ENCODE measurements at regions not wholly inside any gene's neighbourhood (a gene's known extent, or its start where the extent isn't known, plus 50 kb on each side); places are given as distances from the start of the nearest gene placed in this dataset.

- no peak for TF ChIP-seq POLR2A (IDR thresholded peaks at IDR 0.05; ENCODE audit: extremely low read depth, insufficient read length)
- TF ChIP-seq CTCF (IDR thresholded peaks at IDR 0.05; ENCODE audit: low read depth, low read length) = no peak
- no peak for TF ChIP-seq MAX (IDR thresholded peaks at IDR 0.05; ENCODE audit: low read depth, low read length)
- no peak for TF ChIP-seq MYC (IDR thresholded peaks at IDR 0.05; ENCODE audit: low read depth, low read length)
- no peak overlapping the region for H3K4me3 ChIP-seq (ENCODE audit: low read depth, low read length)
- DNase-seq (ENCODE audit: low read depth) = no peak
These were observed 567.6 kb downstream of the KCNJ3 start for GRCh38 chr2:155266109-155266508.

- DNase-seq (ENCODE audit: low read depth) = no peak
- no peak for TF ChIP-seq POLR2A (IDR thresholded peaks at IDR 0.05; ENCODE audit: extremely low read depth, insufficient read length)
- no peak for TF ChIP-seq MAX (IDR thresholded peaks at IDR 0.05; ENCODE audit: low read depth, low read length)
- no peak for TF ChIP-seq CTCF (IDR thresholded peaks at IDR 0.05; ENCODE audit: low read depth, low read length)
- TF ChIP-seq MYC (IDR thresholded peaks at IDR 0.05; ENCODE audit: low read depth, low read length) = no peak
These were observed 558.3 kb downstream of the KCNJ3 start for GRCh38 chr2:155256803-155257202.

GRCh38 chr2:155250800-155251199 lies 552.3 kb downstream of the KCNJ3 start:
- TF ChIP-seq CTCF (IDR thresholded peaks at IDR 0.05; ENCODE audit: low read depth, low read length) = peak; percentile 34
- no peak for TF ChIP-seq MAX (IDR thresholded peaks at IDR 0.05; ENCODE audit: low read depth, low read length)
- peak; percentile 32 for DNase-seq (ENCODE audit: low read depth)
- no peak overlapping the region for H3K4me3 ChIP-seq (ENCODE audit: low read depth, low read length)

More at GRCh38 chr2:155256803-155257202, 558.3 kb downstream of the KCNJ3 start:
- H3K4me3 ChIP-seq (ENCODE audit: low read depth, low read length) = no peak overlapping the region

GRCh38 chr2:155240176-155240575 lies 541.7 kb downstream of the KCNJ3 start:
- H3K4me3 ChIP-seq (ENCODE audit: low read depth, low read length) = no peak overlapping the region
- DNase-seq (ENCODE audit: low read depth) = peak; percentile 12
- no peak for TF ChIP-seq MAX (IDR thresholded peaks at IDR 0.05; ENCODE audit: low read depth, low read length)

- no peak for DNase-seq (ENCODE audit: low read depth)
- H3K4me3 ChIP-seq (ENCODE audit: low read depth, low read length) = no peak overlapping the region
- TF ChIP-seq POLR2A (IDR thresholded peaks at IDR 0.05; ENCODE audit: extremely low read depth, insufficient read length) (no peak), MYC (IDR thresholded peaks at IDR 0.05; ENCODE audit: low read depth, low read length) (no peak), CTCF (IDR thresholded peaks at IDR 0.05; ENCODE audit: low read depth, low read length) (no peak)
These were observed 537.2 kb downstream of the KCNJ3 start for GRCh38 chr2:155235710-155236109.

- no peak for TF ChIP-seq CTCF (IDR thresholded peaks at IDR 0.05; ENCODE audit: low read depth, low read length)
- no peak for TF ChIP-seq MYC (IDR thresholded peaks at IDR 0.05; ENCODE audit: low read depth, low read length)
- TF ChIP-seq POLR2A (IDR thresholded peaks at IDR 0.05; ENCODE audit: extremely low read depth, insufficient read length) = no peak
- TF ChIP-seq MAX (IDR thresholded peaks at IDR 0.05; ENCODE audit: low read depth, low read length) = no peak
- H3K4me3 ChIP-seq (ENCODE audit: low read depth, low read length) = no peak overlapping the region
- DNase-seq (ENCODE audit: low read depth) = peak; percentile 19
These were observed 525.4 kb downstream of the KCNJ3 start for GRCh38 chr2:155223781-155224406.

Measured in NB4 (cell line).